ENCODE measurements at regions not wholly inside any gene's neighbourhood (a gene's known extent, or its start where the extent isn't known, plus 50 kb on each side); places are given as distances from the start of the nearest gene placed in this dataset.
A peak's percentile ranks its signal among the peaks of the same experiment; 100 is the strongest.
"Not testable (repeated sequence)": the region's sequence is repeated elsewhere in the genome, so short reads cannot be mapped to it uniquely, and the experiment has no call there.

DNA sequence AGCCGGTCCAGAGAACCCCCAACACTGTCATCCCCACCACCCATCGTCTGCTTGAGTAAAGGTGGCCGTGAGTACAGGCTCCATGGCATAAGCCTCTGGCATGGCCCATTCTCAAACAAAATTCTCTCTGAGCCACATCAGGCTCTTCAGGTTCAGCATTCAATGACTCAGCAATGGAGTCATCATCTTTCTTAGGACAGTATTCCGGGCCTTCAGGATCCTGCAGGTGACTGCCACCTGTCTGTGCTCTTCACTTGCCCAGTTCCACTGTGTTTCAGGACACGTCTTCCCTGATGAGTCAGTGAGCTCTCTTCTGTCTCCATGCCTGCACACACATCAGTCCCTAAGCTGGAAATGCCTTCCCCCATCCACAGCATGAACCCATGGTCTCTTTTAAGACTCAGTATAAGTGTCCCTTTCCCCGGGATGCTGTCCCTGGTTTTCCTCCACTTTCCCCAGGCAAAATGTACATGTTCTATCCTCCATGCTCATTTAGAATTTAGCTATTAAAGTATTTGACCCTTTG, 81.1 kb upstream of the FGGY start:
- H3K4me1 ChIP-seq, result peaks cover 4 to 27% of the 10 kb centered on the region in 2 donors
- intact Hi-C loops (cut with DNase I), result no loop called here
- TF ChIP-seq, protein P1, sequence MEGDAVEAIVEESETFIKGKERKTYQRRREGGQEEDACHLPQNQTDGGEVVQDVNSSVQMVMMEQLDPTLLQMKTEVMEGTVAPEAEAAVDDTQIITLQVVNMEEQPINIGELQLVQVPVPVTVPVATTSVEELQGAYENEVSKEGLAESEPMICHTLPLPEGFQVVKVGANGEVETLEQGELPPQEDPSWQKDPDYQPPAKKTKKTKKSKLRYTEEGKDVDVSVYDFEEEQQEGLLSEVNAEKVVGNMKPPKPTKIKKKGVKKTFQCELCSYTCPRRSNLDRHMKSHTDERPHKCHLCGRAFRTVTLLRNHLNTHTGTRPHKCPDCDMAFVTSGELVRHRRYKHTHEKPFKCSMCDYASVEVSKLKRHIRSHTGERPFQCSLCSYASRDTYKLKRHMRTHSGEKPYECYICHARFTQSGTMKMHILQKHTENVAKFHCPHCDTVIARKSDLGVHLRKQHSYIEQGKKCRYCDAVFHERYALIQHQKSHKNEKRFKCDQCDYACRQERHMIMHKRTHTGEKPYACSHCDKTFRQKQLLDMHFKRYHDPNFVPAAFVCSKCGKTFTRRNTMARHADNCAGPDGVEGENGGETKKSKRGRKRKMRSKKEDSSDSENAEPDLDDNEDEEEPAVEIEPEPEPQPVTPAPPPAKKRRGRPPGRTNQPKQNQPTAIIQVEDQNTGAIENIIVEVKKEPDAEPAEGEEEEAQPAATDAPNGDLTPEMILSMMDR (IDR thresholded peaks at IDR 0.05), result no peak

DNA sequence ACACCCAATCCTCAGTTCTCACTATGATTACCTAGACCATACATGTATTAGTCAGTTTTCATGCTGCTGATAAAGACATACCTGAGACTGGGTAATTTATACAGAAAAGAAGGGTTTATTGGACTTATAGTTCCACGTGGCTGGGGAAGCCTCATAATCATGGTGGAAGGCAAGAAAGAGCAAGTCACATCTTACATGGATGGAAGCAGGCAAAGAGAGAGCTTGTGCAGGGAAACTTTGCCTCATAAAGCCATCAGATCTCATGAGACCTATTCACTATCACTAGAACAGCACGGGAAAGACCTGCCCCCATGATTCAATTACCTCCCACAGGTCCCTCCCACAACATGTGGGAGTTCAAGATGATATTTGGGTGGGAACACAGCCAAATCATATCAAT, 79.5 kb upstream of the FGGY start:
- H3K27me3 ChIP-seq; DNase-seq (ENCODE audit: low spot score in 2 of 2); H3K4me3 ChIP-seq; intact Hi-C loops (cut with DNase I); H3K9me3 ChIP-seq; H3K27ac ChIP-seq; H3K36me3 ChIP-seq: not testable (repeated sequence)
- peaks cover 4 to 27% of the 10 kb centered on the region in 2 donors for H3K4me1 ChIP-seq

More for the DNA sequence above, 81.1 kb upstream of the FGGY start:
- DNase-seq (ENCODE audit: low spot score in 2 of 2), result no peak
- Histone ChIP-seq H3K36me3 (no peaks in the 10 kb centered on the region), H3K27me3 (no peaks in the 10 kb centered on the region), H3K27ac (peak overlapping the region in 1 of 2 donors; percentile 78), H3K9me3 (no peaks in the 10 kb centered on the region), H3K4me3 (no peak overlapping the region)

DNA sequence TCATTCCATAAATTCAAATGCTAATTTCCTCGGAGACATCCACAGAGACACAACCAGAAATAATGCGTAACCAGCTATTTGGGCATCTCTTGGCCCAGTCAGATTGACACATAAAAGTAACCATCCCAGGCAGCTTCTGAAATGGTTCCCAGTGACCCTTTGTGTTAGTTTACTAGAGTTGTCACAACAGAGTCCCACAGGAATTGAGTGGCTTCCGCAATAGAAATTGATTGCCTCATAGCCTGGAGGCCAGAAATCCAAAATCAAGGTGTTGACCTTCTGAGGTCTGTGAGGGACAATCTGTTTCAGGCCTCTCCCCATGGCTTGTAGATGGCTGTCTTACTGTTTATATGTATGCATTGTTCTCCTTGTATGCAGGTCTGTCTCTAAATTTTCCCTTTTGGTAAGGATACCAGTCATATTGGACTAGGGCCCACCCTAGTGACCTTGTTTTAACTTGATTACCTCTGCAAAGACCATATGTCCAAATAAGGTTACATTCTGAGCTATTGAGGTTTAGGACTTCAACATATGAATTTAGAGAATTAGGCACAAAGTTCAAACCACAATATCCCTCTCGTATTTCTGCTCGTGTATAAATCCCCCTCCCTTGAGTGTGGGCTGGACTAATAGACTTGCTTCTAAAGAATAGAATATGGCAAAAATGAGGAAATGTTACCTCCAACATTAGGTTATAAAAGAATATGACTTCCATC, 78.2 kb upstream of the FGGY start:
- Histone ChIP-seq H3K27me3 (no peaks in the 10 kb centered on the region), H3K27ac (no peak overlapping the region), H3K9me3 (no peaks in the 10 kb centered on the region), H3K36me3 (no peaks in the 10 kb centered on the region), H3K4me1 (peaks cover 4 to 33% of the 10 kb centered on the region in 2 donors), H3K4me3 (no peak overlapping the region)
- no peak for DNase-seq (ENCODE audit: low spot score in 2 of 2)
- intact Hi-C loops (cut with DNase I), result no loop called here
- TF ChIP-seq, protein P1 (IDR thresholded peaks at IDR 0.05), result no peak

DNA sequence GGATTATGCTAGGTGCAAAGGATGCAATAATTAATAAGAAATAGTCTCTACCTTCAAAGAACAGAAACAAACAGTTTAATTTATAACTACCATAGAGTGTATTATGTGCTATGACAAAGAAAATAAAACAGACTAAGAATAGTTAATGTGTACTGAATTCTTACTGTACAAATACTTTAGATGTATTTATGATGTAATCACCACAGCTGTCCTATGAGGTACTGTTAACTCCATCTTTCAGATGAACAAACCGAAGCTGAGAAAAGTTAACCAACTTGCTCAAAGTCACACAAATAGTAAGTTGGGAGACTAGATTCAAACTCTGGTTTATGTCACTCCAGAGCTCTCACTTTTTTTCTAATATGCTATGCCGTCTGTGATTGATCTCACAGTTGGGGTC, 77.0 kb upstream of the FGGY start:
- Histone ChIP-seq H3K27ac (no peak overlapping the region), H3K36me3 (no peaks in the 10 kb centered on the region), H3K4me1 (peaks cover 0 to 26% of the 10 kb centered on the region in 2 donors), H3K4me3 (no peak overlapping the region), H3K27me3 (no peaks in the 10 kb centered on the region), H3K9me3 (no peaks in the 10 kb centered on the region)
- intact Hi-C loops (cut with DNase I), result no loop called here
- no peak for DNase-seq (ENCODE audit: low spot score in 2 of 2)
- TF ChIP-seq, protein P1 (IDR thresholded peaks at IDR 0.05), result no peak

DNA sequence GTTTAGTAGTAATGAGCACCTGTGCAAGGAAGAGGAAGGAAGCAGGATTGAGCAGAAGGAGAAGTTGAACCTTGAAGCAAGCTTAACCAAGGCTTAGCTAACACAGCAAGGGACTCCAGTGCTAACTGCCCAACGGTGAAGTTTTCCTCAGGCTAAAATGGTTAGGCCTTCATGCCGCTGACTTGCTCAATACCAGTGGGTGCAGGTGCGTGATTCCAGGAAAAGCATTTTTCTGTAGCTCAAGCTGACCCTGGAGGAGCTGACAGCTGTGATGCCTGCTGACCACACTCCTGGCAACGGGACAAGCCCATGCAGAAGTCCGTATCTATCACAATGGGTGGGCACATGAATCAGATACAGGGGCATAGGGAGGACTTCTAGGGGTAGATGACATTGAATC, 76.5 kb upstream of the FGGY start:
- TF ChIP-seq, protein P1 (IDR thresholded peaks at IDR 0.05), result no peak
- intact Hi-C loops (cut with DNase I), result no loop called here

DNA sequence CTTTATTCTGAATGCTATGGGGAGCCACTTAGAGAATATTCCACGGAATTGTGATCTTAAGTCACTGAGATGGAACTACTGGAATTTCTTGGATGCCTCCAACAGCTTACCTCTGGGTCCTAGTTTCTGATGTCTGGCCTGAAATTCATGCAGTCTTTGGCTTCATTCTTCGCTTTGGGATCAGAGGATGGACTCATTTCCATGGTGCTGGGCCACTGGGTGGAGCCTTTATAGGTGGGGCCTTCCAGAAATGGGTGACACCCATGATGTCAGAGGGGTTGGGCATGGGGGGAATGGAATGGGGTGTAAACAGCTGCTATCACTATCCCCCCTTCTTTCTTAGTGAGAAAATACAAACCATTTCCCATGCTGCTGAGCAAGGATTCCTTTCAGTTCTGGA, 73.7 kb upstream of the FGGY start:
- H3K27me3 ChIP-seq, result no peaks in the 10 kb centered on the region

More for the DNA sequence above, 76.5 kb upstream of the FGGY start:
- H3K9me3 ChIP-seq, result no peaks in the 10 kb centered on the region
- H3K27ac ChIP-seq, result no peak overlapping the region
- no peak for DNase-seq (ENCODE audit: low spot score in 2 of 2)
- H3K4me3 ChIP-seq, result no peak overlapping the region
- no peaks in the 10 kb centered on the region for H3K36me3 ChIP-seq
- H3K4me1 ChIP-seq, result peaks cover 0 to 22% of the 10 kb centered on the region in 2 donors
- no peaks in the 10 kb centered on the region for H3K27me3 ChIP-seq

More for the DNA sequence above, 73.7 kb upstream of the FGGY start:
- no peak for DNase-seq (ENCODE audit: low spot score in 2 of 2)
- TF ChIP-seq, protein P1 (IDR thresholded peaks at IDR 0.05), result no peak
- H3K9me3 ChIP-seq, result no peaks in the 10 kb centered on the region
- no peaks in the 10 kb centered on the region for H3K36me3 ChIP-seq
- H3K27ac ChIP-seq, result peak overlapping the region; percentile 53 to 61
- no peak overlapping the region for H3K4me3 ChIP-seq
- peaks cover 0 to 18% of the 10 kb centered on the region in 2 donors for H3K4me1 ChIP-seq
- intact Hi-C loops (cut with DNase I), result no loop called here

All from ascending aorta (tissue), 2 donors.